ENCODE measurements at regions not wholly inside any gene's neighbourhood (a gene's known extent, or its start where the extent isn't known, plus 50 kb on each side); places are given as distances from the start of the nearest gene placed in this dataset.
"Not testable (repeated sequence)": the region's sequence is repeated elsewhere in the genome, so short reads cannot be mapped to it uniquely, and the experiment has no call there.

GRCh38 chr3:116512281-116512680, 67.0 kb upstream of the LSAMP start:
- DNase-seq (ENCODE audit: low read depth) = no peak

GRCh38 chr3:116512931-116513330, 67.6 kb upstream of the LSAMP start:
- no peak for DNase-seq (ENCODE audit: low read depth)

GRCh38 chr3:116515973-116516372, 70.7 kb upstream of the LSAMP start:
- no peak for DNase-seq (ENCODE audit: low read depth)

- DNase-seq (ENCODE audit: low read depth) = no peak
Observed at GRCh38 chr3:116517308-116517707, 72.0 kb upstream of the LSAMP start.

GRCh38 chr3:116519101-116519500, 73.8 kb upstream of the LSAMP start:
- not testable (repeated sequence) for DNase-seq (ENCODE audit: low read depth)

- not testable (repeated sequence) for DNase-seq (ENCODE audit: low read depth)
Observed at GRCh38 chr3:116519823-116520222, 74.5 kb upstream of the LSAMP start.

- no peak for DNase-seq (ENCODE audit: low read depth)
Observed at GRCh38 chr3:116524453-116525210, 79.3 kb upstream of the LSAMP start.

- DNase-seq (ENCODE audit: low read depth) = no peak
Observed at GRCh38 chr3:116552246-116552645, 107.0 kb upstream of the LSAMP start.

GRCh38 chr3:116553355-116553754, 108.1 kb upstream of the LSAMP start:
- DNase-seq (ENCODE audit: low read depth) = no peak

- DNase-seq (ENCODE audit: low read depth) = no peak
Observed at GRCh38 chr3:116561529-116561928, 116.2 kb upstream of the LSAMP start.

GRCh38 chr3:116563351-116563750, 118.1 kb upstream of the LSAMP start:
- DNase-seq (ENCODE audit: low read depth) = no peak

GRCh38 chr3:116566478-116566960, 121.2 kb upstream of the LSAMP start:
- no peak for DNase-seq (ENCODE audit: low read depth)

GRCh38 chr3:116569611-116570010, 124.3 kb upstream of the LSAMP start:
- DNase-seq (ENCODE audit: low read depth) = no peak

GRCh38 chr3:116579840-116580239, 129.7 kb upstream of the TUSC7 start:
- DNase-seq (ENCODE audit: low read depth) = peak; percentile 1

GRCh38 chr3:116586285-116586944, 123.2 kb upstream of the TUSC7 start:
- DNase-seq (ENCODE audit: low read depth) = no peak

- DNase-seq (ENCODE audit: low read depth) = no peak
Observed at GRCh38 chr3:116591236-116591635, 118.3 kb upstream of the TUSC7 start.

- DNase-seq (ENCODE audit: low read depth) = no peak
Observed at GRCh38 chr3:116601206-116601605, 108.4 kb upstream of the TUSC7 start.

GRCh38 chr3:116607205-116607604, 102.4 kb upstream of the TUSC7 start:
- DNase-seq (ENCODE audit: low read depth) = no peak

GRCh38 chr3:116610124-116610523, 99.5 kb upstream of the TUSC7 start:
- DNase-seq (ENCODE audit: low read depth) = no peak

- no peak for DNase-seq (ENCODE audit: low read depth)
Observed at GRCh38 chr3:116614795-116615362, 94.7 kb upstream of the TUSC7 start.

GRCh38 chr3:116618138-116618537, 91.4 kb upstream of the TUSC7 start:
- no peak for DNase-seq (ENCODE audit: low read depth)

GRCh38 chr3:116618930-116619329, 90.6 kb upstream of the TUSC7 start:
- DNase-seq (ENCODE audit: low read depth) = no peak

Data from myocyte (in vitro differentiated cells).